Endothelial cell (in vitro differentiated cells): ENCODE measurements at regions not wholly inside any gene's neighbourhood (a gene's known extent, or its start where the extent isn't known, plus 50 kb on each side); places are given as distances from the start of the nearest gene placed in this dataset.

Experiments used
- DNase-seq: peaks from one replicate; pipeline ENCODE4 v3.0.0; 2021; ENCODE audit warnings: low spot score
- H3K27ac Mint-ChIP-seq: one replicate; pipeline ENCODE4 v1.8.0; 2021; ENCODE audit warnings: mixed read lengths, inconsistent platforms; ENCODE audit not compliant: unreplicated experiment
- H3K27me3 Mint-ChIP-seq: one replicate; pipeline ENCODE4 v1.8.0; 2021; ENCODE audit warnings: mild to moderate bottlenecking, moderate library complexity, mixed read lengths, inconsistent platforms; ENCODE audit not compliant: unreplicated experiment
- H3K36me3 Mint-ChIP-seq: one replicate; pipeline ENCODE4 v1.8.0; 2021; ENCODE audit warnings: mild to moderate bottlenecking, low read depth, mixed read lengths, inconsistent platforms; ENCODE audit not compliant: unreplicated experiment
- H3K4me1 Mint-ChIP-seq: one replicate; pipeline ENCODE4 v1.8.0; 2021; ENCODE audit warnings: mild to moderate bottlenecking, mixed read lengths, inconsistent platforms; ENCODE audit not compliant: unreplicated experiment
- H3K4me3 Mint-ChIP-seq: one replicate; pipeline ENCODE4 v1.8.0; 2021; ENCODE audit warnings: mild to moderate bottlenecking, mixed read lengths, inconsistent platforms; ENCODE audit not compliant: unreplicated experiment
- H3K9me3 Mint-ChIP-seq: one replicate; pipeline ENCODE4 v1.8.0; 2021; ENCODE audit warnings: mixed read lengths, inconsistent platforms; ENCODE audit not compliant: unreplicated experiment
- TF ChIP-seq, protein P1 (sequence below): fragments of 200-600 bp; sonication (generic); IDR thresholded peaks from one replicate; pipeline ENCODE4 v1.5.0; 2021; ENCODE audit warnings: antibody characterized with exemption; ENCODE audit not compliant: unreplicated experiment

DNA sequence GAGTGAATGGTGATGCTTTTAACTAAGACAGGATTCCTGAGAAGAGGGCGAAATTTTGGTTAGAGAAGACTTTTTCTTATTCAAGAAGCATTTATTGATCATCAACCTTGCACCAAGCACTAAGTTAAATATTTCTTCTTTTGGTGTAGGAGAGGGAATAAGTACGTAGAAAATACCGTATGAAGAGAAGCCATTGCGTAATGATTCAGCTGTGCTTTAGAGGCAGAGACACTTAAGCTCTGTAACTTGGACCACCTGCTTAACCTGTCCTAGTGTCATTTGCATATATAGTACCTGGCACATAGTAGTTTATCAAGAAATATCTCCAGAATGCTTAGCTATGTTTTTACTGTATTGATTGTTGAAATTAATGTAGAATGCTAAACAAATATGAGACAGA lies 430.9 kb upstream of the ZNF608 start:
- DNase-seq = no peak
- peaks cover 2% of the 10 kb centered on the region for H3K27me3 Mint-ChIP-seq
- H3K27ac Mint-ChIP-seq = no peak overlapping the region
- no peaks in the 10 kb centered on the region for H3K36me3 Mint-ChIP-seq
- no peaks in the 10 kb centered on the region for H3K9me3 Mint-ChIP-seq
- H3K4me3 Mint-ChIP-seq = no peak overlapping the region
- no peaks in the 10 kb centered on the region for H3K4me1 Mint-ChIP-seq
- TF ChIP-seq, protein P1, sequence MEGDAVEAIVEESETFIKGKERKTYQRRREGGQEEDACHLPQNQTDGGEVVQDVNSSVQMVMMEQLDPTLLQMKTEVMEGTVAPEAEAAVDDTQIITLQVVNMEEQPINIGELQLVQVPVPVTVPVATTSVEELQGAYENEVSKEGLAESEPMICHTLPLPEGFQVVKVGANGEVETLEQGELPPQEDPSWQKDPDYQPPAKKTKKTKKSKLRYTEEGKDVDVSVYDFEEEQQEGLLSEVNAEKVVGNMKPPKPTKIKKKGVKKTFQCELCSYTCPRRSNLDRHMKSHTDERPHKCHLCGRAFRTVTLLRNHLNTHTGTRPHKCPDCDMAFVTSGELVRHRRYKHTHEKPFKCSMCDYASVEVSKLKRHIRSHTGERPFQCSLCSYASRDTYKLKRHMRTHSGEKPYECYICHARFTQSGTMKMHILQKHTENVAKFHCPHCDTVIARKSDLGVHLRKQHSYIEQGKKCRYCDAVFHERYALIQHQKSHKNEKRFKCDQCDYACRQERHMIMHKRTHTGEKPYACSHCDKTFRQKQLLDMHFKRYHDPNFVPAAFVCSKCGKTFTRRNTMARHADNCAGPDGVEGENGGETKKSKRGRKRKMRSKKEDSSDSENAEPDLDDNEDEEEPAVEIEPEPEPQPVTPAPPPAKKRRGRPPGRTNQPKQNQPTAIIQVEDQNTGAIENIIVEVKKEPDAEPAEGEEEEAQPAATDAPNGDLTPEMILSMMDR = no peak

DNA sequence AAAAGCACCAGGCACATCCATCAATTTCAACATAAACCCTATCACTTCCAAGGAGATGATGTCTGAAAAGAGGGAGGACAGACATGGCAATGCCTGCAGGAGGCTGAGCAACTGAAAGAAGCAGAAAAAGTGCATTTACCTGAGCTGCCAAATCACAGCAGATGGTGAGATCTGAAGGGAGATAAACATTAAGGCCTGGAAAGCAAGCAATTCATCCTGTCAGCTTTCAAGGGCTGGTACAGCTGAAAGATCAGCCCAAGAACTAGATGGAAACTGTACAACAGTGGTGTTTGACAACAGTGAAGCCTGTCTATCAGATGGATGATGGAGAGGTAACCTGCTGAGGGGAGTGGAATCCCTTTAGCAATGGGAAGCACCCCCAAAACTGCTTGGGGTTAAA lies 433.2 kb upstream of the ZNF608 start:
- Mint-ChIP-seq H3K4me1 (no peaks in the 10 kb centered on the region), H3K9me3 (no peaks in the 10 kb centered on the region), H3K27me3 (peaks cover 3% of the 10 kb centered on the region), H3K27ac (no peak overlapping the region), H3K4me3 (no peak overlapping the region), H3K36me3 (no peaks in the 10 kb centered on the region)
- TF ChIP-seq, protein P1 = no peak
- no peak for DNase-seq

DNA sequence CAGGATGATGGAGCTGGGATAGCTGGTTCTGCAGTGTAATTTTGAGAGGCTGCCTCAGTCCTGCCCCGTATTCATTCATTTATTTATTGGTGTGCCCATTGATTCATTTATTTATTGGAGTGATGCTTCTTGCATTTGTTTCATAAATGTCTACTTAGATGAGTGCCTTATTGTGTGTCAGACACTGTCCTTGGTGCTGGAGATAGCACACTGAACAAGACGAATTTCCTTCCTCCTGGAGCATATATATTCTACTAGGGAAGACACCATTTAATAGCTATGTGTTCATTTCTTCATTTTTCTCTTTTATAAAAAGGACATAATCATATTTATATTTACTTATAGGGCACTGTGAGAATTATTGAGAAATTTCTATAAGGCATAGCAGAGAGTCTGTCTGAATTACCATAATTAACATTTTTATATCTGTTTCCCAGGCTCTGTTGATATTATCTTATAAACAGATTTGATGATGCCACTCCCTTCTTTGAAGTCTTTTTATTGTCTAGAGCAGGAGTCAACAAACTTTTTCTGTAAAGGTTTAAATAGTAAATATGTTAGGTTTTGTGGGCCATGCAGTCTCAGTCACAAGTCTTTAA lies 433.9 kb upstream of the ZNF608 start:
- DNase-seq = no peak
- H3K27me3 Mint-ChIP-seq = peaks cover 7% of the 10 kb centered on the region
- no peaks in the 10 kb centered on the region for H3K9me3 Mint-ChIP-seq
- no peak overlapping the region for H3K27ac Mint-ChIP-seq
- no peak overlapping the region for H3K4me3 Mint-ChIP-seq
- TF ChIP-seq, protein P1 = no peak
- no peaks in the 10 kb centered on the region for H3K4me1 Mint-ChIP-seq
- no peaks in the 10 kb centered on the region for H3K36me3 Mint-ChIP-seq

DNA sequence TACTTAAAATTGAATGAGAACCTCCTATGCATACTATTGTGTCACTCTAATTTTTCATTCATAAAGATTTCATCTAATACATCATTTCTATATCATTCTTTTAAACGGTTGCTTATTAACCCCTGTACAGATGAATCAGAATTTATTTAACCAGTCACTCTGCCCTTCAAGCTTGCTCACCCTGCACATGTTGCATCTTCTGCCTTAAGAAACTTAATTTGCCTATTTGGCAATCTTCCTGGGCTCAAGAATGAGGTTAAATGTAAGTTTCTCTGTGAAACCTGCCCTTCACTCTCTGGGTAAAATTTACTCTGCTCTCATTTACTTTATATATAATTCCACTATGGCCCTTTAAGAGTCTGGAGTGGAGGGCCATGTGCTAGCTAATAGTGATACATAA lies 434.7 kb upstream of the ZNF608 start:
- Mint-ChIP-seq H3K27ac (no peak overlapping the region), H3K9me3 (no peaks in the 10 kb centered on the region), H3K4me1 (no peaks in the 10 kb centered on the region), H3K27me3 (peaks cover 7% of the 10 kb centered on the region), H3K36me3 (no peaks in the 10 kb centered on the region), H3K4me3 (no peak overlapping the region)
- TF ChIP-seq, protein P1 = no peak
- no peak for DNase-seq

DNA sequence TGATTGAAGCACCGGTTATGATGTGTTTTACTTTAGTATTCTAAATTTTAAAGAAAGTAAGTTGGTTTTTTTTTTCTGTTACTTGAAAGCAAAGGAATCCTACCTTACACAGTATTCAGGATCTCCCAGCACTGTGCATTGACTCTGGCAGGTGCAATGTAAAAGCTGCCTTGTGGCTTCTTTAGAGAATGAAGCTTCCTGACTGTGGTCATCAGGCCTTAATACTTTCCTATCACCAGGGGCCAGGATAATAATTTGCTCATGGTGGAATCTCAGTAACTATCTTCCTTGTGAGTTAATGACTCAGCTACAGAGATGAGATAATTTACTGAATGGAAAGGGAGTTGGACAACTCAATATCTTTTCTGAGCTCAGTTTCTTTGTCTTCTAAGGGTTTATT lies 435.5 kb upstream of the ZNF608 start:
- H3K27me3 Mint-ChIP-seq = peaks cover 5% of the 10 kb centered on the region
- H3K4me1 Mint-ChIP-seq = no peaks in the 10 kb centered on the region
- TF ChIP-seq, protein P1 = no peak
- no peak overlapping the region for H3K4me3 Mint-ChIP-seq
- H3K27ac Mint-ChIP-seq = no peak overlapping the region
- no peaks in the 10 kb centered on the region for H3K36me3 Mint-ChIP-seq
- no peaks in the 10 kb centered on the region for H3K9me3 Mint-ChIP-seq
- DNase-seq = no peak
